ENCODE measurements at regions not wholly inside any gene's neighbourhood (a gene's known extent, or its start where the extent isn't known, plus 50 kb on each side); places are given as distances from the start of the nearest gene placed in this dataset.

DNA sequence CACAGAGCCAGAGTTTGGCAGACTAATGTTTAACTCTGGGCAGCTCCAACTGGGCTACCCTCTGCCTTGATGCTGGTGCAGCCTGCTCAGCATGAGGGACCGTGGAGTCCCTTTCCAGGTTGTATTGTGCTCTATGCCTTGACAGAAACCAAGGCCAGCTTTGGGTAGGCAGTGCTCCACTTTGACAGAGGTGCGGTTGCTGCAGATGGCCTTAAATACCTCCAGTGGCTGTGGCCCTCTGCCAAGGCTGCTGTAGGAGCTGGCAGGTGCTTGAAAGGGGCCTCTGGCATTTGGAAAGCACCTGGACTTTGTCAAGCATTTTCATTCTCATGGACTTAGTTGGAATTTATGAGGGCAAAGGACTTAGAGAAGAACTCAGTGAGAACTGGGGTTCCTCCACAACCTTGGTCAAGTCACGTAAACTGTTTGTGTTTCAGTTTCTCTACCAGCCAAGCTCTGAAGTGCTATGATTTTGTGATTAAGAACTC lies 249.7 kb upstream of the ZNF462 start:
- no peak for DNase-seq (ENCODE audit: low read depth in 2 of 2)

DNA sequence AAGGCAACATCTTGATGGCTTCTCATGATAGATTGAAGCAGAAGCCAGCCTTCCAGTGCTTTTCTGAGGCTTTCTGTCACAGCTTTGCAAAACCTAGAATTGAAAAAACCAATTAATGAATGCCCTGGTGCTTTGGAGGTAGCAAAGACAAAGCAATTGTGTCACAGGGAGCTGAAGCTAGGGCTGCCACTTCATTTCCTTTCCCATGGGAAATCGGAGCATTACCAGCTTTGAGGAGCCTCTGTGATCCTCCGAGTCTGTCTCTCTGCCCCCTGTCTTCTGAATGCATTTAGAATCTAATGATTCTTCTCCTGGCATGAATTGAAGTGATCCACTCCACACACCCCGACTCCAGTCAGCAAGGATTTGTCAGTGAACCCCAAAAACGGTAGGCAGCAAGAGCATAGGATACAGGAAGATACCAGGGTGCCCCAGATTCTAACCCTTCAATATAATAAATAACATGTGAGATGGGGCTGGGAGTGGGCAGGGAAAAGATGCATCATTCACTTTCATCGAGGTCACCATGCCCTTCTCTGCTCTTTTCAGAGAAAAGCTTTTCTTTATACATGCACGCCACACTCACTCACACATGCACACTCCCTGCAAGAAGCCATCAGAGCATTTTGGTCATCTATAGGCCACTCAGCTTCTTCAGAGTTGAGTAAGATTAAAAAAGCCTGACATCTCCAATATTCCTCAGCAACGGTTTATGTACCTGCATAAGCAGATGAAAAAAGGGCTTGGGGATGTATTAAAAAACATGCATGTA lies 247.7 kb upstream of the ZNF462 start:
- DNase-seq (ENCODE audit: low read depth in 2 of 2) = no peak

GRCh38 chr9:106616026-106616425 lies 246.9 kb upstream of the ZNF462 start:
- no peak for DNase-seq (ENCODE audit: low read depth in 2 of 2)

DNA sequence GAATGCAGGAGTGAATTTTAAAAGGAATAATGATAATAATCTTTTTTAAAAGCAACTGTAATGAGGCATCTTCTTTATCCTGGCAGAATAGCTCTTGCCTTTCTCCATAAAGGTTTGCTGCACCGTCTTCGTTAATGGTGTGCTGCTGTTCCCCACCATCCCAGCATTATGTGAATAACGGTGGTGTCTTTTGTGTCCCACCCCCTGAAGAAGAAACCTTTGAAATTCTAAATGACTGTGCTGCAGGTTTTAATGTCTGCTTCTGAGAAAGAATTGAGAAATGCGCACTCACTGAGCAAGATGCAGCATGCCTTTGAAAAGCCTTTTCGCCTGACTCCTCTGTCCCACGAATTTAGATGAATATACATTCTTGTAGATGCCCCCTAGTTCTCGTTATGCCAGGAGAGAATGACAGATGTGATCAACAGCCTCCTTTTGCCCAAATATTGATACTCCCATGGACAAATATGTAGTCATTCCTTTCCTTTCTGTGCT lies 246.1 kb upstream of the ZNF462 start:
- no peak for DNase-seq (ENCODE audit: low read depth in 2 of 2)

DNA sequence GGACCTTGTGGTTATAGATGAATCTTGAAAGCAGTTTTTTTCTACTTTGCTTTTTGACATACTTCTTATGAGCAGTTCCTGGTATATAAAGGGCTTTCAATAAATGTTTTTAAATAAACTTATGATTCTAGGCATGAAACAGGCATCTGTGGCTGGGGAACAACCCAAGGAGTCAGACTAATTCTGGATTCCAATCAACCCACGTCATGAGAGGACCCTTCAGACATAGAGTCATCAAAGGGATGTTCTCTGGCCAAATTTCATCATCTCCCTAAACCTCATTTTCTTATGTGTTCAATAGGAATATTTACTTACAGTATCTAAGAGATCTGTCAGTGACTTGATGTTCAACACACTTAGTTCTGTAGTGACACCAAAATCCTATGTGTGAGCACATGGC lies 243.8 kb upstream of the ZNF462 start:
- peak; percentile 62 to 74 for DNase-seq (ENCODE audit: low read depth in 2 of 2)

- no peak for DNase-seq (ENCODE audit: low read depth in 2 of 2)
Measured at GRCh38 chr9:106620081-106620480, 242.9 kb upstream of the ZNF462 start.

GRCh38 chr9:106620866-106621265 lies 242.1 kb upstream of the ZNF462 start:
- DNase-seq (ENCODE audit: low read depth in 2 of 2) = no peak

DNA sequence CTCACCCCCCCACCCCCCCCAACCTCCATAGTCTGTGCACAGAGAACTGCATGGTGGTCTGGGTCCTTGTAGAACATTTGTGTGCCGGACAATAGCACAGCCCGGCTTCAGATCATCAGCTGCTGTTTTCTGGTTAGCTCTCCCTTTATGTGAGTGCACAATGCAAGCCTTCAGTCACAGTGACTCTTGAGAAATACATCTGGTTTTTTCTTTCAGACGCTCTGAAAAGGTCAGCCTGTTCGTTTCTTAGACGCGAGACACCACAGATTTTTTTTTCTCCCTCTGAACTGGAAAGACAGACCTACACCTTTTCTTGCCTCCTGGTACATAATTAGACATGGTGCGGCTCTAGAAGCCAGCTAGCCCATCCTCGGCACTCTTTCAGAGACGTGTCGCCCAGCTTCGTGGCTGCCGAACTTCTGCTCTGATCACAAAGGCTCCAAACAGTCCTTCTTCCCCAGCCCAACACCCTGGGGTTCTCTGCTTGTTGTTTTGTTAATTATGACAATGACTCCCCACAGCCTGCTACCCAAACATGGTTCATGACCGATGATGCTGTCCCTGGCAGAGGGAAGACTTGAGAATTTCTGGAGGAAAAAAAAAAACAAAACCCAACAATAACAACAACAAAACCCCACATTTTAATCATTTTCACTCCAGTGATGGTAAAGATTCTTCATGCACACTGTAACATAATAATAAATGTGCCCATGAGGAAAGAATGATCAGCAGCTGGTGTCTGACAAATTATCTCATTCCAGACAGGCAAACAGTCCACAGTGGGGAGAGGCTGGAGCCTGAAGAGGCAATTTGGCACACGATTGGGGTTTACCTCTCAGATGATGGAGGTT lies 241.4 kb upstream of the ZNF462 start:
- DNase-seq (ENCODE audit: low read depth in 2 of 2) = no peak

- no peak for DNase-seq (ENCODE audit: low read depth in 2 of 2)
Measured at GRCh38 chr9:106622164-106622487, 240.8 kb upstream of the ZNF462 start.

DNA sequence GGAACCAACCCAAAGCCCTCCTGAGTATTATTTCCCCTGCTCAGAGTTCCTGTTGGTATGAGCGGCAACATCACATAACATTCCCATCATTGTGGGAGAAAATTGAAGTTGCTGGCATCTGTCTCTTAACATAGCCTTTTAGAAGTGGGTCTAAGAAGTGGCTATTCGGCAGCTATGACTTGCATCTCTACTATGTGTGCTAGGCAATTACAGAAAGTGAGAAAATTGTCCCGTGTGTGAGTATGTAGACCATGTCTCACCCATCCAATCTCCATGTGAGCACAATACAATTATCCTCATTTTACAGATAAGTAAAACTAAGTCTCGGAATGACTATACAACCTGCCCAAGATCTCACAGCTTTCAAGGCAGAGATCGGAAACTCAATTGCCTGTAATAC lies 239.4 kb upstream of the ZNF462 start:
- no peak for DNase-seq (ENCODE audit: low read depth in 2 of 2)

- no peak for DNase-seq (ENCODE audit: low read depth in 2 of 2)
Measured at GRCh38 chr9:106625259-106625789, 237.6 kb upstream of the ZNF462 start.

- DNase-seq (ENCODE audit: low read depth in 2 of 2) = no peak
Measured at GRCh38 chr9:106626936-106627335, 236.0 kb upstream of the ZNF462 start.

- no peak for DNase-seq (ENCODE audit: low read depth in 2 of 2)
Measured at GRCh38 chr9:106632621-106633020, 230.3 kb upstream of the ZNF462 start.

DNA sequence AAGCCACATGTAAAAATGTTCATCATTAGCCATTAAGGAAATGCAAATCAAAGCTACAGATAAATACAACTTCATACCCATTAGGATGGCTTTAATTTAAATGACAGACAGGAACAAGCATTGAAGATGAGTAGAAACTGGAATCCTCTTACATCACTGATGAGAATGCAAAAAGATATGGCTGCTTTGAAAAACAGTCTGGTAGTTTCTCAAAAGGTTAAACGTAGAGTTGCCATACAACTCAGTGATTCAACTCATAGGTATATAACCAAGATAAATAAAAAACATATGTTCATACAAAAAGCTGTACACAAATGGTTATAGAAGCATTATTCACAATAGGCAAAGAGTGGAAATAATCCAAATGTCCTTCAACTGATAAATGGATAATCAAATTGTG lies 228.8 kb upstream of the ZNF462 start:
- DNase-seq (ENCODE audit: low read depth in 2 of 2) = no peak

DNA sequence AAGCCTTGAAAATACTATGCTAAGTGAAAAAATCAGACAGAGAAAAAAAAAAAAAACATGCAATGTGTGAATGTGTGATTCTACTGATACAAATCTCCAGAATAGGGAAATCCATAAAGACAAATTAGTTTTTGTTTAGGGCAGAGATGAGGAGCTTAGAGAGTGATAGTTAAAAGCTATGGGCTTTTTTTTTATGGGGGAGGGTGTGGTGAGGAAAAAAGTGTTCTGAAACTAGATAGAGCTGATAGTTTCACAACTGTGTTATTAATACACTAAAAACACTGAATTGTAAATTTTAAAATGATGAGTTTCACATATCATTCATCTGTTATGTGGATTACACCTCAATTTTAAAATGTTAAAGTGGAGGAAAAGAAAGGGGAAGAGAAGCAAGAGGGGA lies 228.3 kb upstream of the ZNF462 start:
- DNase-seq (ENCODE audit: low read depth in 2 of 2) = no peak

DNA sequence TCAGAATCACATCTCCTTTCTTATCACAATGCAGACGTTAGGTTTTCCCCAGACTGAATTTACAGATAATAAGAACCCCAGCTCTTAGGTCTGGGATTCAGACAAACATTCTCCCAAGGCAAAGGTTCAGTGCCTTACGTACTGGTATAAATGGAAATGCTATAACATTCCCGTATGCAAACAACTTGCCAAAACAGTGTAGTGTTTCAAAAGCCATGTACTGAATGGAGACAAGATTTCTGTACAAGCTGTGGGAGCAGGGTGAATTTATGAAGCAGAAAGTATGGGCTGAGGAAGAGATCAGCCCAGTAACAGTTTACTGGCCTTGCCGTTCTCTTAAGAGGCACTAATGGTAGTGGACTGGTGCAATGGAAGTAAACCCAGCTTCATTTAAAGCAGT lies 225.5 kb upstream of the ZNF462 start:
- DNase-seq (ENCODE audit: low read depth in 2 of 2) = no peak

DNA sequence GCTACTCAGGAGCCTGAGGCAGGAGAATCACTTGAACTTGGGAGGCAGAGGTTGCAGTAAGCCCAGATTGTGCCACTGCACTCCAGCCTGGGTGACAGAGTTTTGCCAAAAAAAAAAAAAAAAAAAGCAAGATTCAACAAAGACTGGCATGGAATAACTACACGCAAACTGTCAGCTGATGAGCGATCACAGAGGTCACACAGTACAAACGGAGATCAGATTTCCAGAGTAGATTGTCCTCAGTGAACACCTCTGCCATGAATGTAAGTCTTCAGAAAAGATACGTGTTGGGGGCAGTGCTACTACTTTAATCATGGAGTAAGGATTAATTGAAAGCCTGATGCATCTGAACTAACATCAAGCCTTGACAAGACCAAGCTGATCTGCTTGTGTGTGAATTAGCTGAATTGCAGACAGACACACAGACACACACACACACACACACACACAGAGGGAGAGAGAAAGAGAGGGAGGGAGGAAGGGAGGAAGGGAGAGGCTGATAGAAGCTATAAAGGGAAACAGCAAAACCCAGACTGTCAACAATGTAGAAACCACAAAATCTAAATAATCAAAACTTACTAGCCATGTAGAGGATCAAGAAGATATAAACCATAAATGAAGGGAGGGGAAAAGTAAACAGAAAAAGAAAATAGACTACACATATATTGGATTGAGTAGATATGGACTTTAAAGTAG lies 222.9 kb upstream of the ZNF462 start:
- no peak for DNase-seq (ENCODE audit: low read depth in 2 of 2)

GRCh38 chr9:106643211-106643930 lies 219.6 kb upstream of the ZNF462 start:
- DNase-seq (ENCODE audit: low read depth in 2 of 2) = no peak

DNA sequence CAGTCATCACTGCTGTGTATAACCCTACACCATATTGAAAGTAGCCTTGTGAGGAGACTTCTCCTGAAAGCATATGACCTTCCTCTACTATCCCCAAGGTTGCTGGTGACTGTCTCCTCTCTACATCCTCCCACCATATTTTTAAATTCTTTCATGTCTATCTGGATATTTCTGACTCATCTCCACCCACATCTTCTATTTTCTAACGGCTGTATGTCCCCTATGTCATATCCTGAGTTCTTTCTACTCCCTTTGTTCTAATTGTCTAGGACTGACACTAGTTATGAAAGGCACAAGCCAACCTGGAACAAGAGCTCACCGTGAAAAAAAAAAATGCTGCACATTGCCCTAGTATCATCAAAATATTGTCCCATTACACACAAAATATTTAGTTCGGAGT lies 218.3 kb upstream of the ZNF462 start:
- no peak for DNase-seq (ENCODE audit: low read depth in 2 of 2)

DNA sequence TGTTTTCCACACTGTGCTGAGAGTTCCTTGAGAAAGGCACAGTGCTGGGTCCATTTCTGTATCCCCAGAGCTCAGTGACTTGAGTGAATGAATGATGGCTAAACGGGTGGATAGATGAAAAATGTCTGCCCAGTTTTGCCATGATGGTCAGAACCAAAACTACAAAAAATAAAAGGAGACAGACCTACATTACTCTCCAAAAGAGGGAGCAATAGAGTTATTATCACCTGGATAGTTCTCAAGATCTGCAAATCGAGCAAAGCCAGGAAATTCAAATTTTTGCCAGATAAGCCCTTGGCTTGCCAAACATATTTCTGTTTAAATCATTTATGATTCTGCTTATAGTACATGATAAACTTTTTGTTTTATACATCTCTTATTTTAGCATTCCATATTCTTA lies 214.2 kb upstream of the ZNF462 start:
- DNase-seq (ENCODE audit: low read depth in 2 of 2) = no peak

DNA sequence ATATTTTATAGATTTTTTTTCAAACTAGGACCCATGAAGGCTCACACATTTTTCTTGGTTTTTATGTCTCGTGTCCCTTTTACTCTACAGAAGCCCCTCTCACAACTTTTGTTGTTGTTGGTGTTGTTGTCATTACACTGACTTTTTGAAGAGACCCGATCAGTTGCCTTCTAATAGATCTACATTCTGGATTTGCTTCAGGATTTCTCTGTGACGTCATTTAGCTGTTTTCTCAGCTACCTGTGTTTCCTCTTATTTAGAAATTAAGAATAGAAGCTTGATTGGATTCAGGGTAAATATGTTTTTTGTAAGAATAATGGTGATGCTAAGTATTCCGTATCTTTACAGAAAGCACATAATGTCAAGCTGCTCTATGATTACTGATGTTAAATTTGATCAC lies 213.3 kb upstream of the ZNF462 start:
- no peak for DNase-seq (ENCODE audit: low read depth in 2 of 2)

Data from fibroblast of skin of left biceps (primary cell).